GM21515 (cell line): ENCODE measurements at regions not wholly inside any gene's neighbourhood (a gene's known extent, or its start where the extent isn't known, plus 50 kb on each side); places are given as distances from the start of the nearest gene placed in this dataset.

Experiments used
- ATAC-seq: cut with Tn5 transposase; IDR thresholded peaks from one replicate; pipeline ENCODE4 v1.9.1; 2021; ENCODE audit not compliant: unreplicated experiment

DNA sequence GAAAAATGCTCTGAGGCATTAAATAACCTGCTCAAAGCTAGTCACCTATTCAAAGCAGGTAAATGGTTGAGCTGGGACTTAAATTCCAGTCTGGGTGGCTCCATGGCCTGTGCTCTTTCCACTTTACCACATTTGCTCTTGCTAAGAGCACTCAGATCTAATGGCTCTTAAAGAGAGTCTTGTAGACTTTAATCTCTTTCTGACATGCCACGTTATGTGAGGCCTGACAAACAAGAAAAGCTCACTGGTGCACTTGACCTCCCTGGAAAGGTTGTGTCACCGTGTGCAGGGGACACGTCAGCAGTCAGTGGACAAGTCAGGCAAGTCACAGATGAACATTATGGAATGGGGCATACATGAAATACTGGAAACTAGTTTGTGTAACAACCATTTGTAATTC lies 129.9 kb upstream of the RPS23 start:
- ATAC-seq = no peak

DNA sequence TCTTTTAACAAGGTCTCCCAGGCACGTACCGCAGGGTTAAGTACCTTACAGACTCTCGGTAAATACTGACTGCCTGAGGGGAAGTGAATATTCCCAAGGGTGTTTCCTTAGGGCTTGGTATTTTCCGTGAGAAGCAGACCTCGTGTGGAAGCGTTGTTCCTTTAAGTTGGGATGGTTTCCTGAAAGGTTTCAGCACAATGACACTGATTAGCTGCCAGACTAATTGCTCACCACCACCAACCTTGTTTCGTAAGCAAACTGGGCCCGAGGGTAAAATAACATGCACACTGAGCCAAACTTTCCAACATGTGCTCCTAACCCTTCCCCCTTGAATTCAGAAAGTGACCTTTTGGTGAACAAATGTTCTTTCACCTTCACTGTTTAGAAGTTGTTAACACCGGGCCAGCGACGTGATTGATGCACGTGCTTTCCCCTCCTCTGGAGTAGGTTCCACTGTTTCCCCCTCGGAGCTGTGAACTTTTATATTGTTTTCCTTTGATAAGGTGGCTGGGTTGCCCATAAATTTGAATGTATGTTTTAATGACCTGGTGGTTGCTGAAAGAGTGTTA lies 128.1 kb upstream of the RPS23 start:
- ATAC-seq = no peak

DNA sequence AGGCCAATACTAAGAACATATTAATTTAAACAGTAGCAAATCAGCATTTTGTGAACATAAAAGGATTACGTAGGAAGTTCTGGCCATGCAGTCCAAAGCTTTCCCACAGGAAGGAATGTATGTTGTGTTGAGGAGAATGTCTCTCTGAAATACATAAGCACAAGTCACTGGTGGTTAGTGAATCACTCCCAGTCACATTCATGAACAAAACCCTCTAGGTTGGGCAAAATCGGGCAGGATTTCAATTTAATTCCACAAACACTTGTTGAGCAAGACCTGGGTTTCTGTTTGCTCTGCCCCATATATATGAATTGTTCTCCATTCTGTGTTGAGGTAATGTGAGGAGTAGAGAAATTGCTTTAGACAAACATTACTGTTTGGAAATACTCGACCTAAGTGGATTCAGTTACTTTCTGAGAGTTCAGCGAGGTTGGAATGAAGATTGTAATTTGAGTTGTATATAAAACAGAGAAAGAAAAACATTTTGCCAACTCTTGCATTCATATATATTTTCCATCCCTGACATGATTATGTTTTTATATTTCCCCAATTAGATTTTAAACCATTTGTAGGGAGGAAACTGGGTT lies 127.6 kb upstream of the RPS23 start:
- ATAC-seq = no peak

DNA sequence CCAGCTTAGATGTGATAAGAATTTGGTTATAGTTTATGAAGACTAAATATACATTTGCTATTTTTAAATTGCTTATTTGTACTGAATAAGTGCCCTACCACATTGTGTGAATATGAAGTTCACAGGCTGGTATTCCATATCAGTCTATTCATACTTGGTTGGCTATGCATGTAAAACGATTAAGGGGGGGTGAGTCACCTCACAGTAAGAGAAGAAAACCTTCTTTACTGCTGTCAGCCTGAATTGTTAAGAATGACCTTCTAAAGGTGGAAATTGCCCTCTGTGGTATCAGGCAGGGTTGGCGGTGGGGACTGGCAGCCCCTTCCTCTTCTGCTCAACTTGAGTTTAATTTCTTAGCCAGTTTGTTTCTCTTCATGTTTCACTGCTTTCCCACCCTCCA lies 127.0 kb upstream of the RPS23 start:
- no peak for ATAC-seq

DNA sequence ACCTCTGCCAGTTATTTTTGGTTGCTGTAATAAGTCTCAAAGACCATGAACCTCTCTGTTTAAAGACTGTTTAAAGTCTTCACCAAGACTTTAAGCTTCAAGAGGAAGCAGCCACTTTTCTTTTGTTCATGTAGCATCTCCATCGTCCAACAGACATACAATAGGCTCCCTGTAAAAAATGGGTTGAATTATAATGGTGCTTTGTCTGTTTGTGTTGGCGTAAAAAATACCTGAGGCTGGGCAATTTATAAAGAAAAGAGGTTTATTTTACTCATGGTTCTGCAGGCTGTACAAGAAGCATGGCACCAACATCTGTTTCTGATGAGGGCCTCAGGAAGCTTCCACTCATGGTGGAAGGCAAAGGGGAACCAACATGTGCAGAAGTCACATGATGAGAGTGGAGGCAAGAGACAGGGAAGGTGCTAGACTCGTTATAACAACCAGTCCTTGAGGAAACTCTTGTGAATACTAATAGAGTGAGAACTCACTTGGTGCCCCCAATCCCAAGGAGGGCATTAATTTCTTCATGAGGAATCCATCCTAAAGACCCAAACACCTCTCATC lies 126.3 kb upstream of the RPS23 start:
- no peak for ATAC-seq

DNA sequence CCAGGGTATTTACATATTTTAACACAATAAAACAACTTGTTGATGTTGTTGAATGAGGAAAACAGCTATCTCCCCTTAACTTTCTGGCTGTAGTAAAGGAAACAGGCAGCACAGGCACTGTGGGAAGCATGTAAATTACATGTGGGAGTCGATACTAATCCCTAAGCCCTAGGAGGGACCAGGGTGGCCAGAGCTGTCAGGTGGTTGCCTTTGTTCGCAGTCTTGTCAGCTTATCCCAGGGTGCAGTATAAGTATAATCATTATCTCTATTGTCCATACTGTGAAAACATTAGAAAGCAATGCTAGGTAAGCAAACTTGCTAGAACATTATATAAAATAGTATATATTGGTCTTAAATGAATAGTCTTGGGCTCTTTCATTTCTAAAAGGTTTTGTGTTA lies 125.6 kb upstream of the RPS23 start:
- ATAC-seq = no peak

DNA sequence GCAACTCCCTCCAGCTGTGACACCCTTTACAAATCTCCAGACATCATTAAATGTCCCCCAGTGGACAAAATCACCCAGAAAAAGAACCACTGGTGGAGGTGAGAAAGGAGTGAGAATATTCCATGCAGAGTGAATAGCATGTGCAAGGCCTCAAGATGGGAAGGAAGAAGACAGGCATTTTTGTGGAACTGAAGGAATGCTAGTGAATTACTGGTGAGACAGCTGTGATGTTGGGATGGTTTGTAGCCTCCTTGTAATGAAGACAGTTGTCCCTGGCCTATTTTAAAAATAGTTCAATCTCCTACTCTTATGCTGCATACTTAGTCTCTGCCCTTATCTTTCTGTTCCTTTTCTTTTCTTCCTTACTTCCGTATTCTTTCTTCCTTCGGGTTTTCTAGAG lies 124.9 kb upstream of the RPS23 start:
- ATAC-seq = no peak

DNA sequence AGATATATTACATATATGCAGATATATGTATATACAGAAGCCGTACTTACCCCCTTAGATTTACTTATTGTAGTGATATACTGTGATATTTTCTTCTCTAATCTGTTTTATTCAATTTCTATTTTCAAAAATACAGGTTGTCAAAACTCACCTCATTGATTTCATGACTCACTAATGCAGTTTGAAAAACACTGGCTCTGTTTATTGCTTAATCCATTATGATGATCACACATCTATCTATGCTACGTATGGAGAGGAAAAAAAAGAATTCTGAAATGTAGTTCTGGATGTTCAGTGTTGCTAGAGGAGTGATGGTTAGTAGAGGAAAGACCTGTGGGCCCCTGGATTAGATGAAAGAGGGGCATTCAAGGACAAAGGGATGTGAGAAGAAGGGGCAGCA lies 121.0 kb upstream of the RPS23 start:
- no peak for ATAC-seq

DNA sequence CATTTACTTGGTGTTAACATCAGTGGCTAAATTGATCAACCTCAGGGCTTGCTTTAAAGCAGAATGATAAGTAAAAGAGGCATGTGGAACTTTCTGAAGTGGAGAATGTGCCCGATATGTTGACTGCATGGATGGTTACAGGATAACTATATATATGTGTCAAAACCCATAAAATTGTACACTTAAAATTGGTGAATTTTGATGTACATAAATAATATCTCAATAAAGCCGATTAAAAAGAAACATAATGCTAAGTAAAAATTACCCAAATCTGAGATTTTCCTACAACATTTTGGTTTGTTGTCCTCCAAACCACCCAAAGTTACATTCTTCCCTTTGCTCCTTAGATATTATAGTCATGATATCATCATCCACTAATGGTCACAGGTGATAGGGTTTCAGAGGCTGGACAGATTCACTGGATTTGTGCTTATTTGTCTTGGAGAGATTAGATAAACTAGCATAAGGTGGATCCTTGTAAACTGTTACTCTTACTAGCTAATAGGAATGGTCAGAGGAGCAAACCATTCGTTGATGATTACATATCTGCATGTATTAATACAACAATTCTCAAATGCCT lies 119.7 kb upstream of the RPS23 start:
- no peak for ATAC-seq

DNA sequence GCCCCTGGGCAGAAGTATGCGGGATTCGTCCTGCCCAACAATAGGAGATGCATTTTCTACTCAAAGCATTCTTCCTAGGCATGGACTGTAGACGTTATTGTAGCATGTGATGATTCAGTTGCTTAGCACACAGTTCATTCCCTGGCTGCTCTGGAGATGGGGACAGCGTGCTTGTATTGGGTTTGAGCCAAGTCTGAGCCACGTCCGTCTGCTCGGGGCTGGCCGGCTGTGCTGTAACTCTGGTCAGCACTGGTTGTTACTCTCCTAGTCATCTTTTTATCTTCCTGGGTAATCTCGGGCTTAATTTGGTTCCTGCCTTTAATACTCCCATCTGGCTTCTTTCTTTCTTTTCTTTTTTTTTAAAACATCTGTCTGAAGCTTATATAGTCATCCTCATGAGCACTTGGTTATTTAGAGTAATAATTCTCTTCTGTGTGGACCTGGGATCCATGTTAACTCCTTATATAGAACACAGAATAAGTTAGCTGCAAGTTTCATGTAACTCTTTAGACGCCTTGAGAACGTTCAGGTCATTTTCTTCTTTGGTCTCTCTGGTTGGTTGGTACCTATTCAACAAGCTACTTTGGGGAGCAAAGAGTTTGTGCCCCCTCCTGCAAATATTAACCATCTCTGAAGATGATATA lies 118.8 kb upstream of the RPS23 start:
- no peak for ATAC-seq

DNA sequence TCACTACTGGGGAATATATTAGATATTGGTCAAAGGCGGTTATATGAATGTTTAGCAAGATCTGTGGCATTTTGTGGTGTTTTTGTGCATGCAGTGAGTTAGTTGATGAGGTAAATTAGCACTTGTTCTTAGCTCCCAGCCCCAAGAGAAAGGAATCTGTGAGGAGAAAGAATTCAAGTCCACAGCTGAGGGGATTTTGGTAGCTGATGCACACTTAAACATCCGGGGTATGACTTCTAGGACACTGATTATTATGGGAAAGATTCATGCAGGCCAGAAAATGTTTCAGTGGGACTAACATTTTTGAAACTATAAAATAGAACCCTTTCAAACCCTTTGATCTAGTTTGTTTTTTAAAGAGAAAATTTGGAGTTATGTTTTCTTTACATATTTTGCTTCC lies 118.2 kb upstream of the RPS23 start:
- ATAC-seq = no peak

DNA sequence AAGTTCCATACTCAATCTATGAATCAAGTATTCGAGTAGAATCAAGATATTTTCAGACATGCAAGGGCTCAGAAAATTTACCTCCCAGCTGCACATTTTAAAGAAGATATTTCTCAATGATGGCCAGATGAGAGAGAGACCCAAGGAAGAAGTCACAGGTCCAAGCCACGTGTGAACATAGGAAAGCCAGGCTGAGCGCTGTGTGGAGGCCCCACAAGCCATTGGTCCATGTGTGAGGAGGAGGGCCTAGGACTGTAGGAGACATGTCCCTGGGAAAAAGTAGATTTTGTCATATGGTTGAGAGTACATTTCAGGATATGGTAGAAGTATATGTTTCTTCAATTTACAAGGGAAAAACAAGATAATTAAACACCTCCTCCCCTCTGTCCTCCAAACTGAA lies 115.8 kb upstream of the RPS23 start:
- ATAC-seq = no peak

DNA sequence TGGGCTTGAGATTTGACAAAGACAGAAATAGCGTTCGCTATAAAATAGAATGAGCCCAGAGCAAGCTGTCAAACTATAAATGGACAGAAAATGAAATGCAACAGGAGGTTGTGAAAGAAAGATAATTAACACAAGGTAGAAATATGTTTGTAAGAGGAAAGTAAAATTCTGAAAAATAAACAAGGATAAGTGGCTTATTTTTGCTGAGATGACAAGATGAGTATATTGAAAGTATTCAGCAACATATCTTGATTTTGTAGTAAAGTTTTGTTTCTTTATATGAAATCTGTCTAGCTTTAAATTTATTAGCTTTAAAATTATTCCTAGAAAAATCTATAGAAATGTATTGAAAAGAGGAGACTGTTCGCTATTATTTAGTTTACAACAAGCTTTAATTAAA lies 111.9 kb upstream of the RPS23 start:
- ATAC-seq = no peak

DNA sequence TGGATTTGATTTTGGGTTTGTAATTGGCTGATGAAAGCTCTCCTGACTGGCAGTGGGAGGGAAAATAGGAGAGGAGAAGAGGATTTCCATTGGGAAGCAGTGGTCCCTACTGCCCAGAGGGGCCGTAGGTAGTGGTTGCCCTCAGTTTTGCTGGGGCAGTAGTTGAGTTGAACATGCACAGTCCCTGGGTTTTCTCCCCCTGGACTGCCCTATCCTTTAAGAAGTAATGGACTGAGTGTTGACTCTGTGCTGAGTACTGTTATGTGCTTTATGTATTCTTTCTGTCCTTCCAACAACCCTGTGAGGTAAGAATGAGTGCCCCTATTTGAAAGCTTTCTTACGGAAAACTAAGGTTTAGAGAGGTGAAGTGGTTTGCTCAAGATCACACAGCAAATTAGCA lies 111.2 kb upstream of the RPS23 start:
- no peak for ATAC-seq

DNA sequence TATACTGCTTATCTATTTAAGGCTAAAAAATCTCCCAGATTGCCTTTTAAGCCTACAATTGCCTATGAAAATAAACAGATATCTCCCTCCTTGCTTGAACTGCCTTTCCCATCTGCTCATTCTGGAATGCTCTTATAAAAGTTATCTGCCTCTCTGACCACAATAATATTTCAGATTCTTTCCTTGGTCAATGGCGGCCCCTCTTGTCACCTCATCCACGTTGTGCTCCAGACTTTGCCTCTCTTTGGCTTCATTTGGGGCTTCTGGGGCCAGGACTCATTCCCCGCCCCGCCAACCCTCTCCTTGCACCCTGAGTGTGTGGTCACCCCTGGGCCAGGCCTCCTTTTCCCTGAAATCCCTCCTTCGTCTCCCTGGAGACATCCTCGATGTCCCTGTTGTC lies 110.0 kb upstream of the RPS23 start:
- ATAC-seq = no peak

DNA sequence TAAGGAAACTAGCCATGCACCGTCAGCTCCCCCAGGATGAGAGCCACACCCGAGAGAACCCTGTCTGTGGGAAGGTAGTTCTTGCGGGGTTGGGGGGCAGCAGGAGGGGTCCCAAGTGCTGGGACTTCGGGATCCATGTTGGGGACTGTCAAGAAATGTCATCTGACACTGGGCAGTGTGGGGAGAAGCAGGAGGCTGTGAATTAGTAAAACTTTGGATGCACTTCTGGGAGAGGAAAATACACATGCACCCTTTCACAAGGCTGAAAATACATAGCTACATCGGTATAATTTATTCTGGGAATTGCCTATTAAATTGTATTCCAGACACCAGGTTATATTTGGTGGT lies 109.6 kb upstream of the RPS23 start:
- no peak for ATAC-seq

DNA sequence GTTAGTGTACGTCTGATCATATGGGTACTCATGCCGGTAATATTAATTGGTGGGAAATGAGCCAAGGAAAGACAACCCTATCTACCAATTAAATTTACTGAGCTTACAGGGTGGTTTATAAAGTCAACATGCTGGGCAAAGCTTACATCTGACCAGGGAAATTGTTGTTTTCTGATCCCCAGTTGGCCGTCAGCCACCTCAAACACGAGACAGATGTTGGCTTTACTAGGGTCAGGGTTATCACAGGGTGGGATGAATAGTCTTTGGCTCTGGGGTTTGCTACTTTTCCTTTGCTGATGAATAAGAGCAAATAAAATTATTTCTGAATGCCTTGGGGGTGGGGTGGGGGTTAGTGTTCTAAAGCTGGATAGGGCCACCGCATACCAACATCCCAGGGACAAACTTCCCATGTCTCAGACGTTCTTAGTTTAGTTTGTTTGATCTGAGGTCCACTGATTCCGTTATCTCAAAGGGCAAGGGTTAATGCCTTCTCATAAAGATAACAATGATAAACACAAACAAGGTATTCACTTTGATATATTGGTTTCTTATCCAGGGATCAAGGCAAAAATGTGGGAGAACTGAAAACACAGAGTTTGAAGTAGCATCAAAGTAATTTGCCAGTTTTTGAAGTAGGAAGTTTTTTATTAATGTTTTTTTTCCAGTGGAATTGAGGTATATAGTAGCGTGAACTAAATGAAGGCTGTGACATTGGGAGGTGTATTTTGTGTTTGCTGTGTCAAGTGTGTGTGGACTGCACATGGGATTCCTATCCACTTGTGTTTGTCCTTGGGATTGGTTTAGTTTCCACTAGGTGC lies 109.1 kb upstream of the RPS23 start:
- no peak for ATAC-seq

DNA sequence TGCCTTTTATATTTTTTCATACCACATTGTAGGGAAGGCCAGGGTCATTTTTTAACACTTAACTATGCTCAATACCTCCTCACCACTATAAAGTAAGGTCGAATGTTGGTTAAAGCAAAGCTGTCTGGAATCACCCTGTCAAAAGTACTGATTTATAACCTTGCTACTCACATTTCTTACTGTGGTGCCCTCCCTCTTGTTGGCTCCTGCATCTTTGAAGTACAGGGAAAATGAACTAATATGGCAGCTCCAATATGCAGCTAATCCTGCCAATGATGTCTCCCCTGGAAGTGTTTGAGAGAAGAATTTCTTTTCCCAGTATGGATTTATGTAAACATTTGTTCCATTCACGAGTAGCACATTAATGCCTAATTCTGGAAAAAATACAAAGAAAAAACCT lies 108.4 kb upstream of the RPS23 start:
- ATAC-seq = no peak

DNA sequence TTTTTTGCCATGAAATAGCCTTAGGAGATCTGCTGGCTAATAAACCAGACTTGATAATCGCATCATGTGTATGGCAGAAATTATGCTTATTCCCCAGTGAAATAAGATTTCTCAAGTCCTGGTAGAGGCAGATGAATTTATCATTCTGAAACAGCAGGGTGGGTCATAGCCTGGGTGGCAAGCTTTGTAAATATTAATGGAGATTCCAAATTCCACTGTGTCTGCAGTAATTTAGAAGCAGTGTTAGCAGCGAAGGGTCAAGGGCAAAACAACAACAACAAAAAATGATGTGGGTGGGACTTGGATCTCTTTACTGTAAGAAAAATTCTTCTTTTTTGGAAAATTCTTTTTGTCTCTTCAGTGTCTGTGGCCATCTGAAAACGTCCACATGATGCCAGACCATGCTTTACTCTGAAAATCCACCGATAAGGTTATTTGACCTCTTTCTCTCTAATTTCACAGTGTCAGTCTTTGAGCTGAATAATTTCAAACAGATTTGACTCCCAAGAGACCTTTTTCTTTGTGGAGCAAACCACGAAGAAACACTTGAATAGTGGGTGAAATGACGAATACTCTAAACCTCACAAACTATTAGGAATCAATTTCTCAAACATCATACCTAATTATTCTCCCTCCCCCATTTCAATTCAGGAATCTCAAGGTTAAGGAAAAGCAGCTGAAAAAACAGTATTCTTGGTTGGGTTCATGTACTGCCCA lies 106.0 kb upstream of the RPS23 start:
- ATAC-seq = no peak

DNA sequence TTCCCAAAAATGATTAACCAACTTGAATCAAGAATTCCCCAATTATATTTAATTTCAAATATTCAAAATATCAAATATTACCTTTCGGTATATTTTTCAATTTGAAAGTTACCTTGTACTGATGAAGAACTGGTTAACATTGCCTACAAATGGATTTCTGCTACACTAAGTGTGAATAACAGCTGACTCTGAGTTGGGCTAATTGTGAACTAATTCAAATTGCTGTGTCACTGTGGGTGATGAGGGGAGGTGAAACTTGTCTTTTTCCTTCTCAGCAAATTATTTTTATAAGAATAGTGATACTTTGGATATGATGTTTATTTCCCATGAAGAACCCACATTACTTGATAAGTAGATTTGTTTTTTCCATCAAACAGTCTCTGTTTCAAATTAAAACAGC lies 103.4 kb upstream of the RPS23 start:
- ATAC-seq = no peak

DNA sequence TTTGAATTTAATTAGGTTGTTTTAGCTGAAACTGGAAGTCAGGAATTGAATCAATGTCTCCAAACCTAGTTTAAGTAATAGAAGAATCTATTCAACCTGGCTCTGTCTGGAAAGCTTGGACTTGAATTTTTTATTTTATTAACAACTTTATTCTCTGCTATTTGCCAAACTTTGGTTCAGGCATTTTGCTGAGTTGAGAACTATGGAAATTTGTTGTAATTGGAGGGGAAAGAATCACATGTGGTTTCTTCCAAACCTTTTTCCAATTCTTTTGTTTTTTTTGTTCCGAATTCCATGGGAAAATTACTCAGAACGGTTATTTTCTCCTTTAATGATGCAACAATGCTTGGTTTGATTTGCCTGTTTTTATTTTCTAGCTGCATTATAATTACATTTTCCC lies 98.2 kb upstream of the RPS23 start:
- no peak for ATAC-seq
